IMR-90 (cell line): ENCODE measurements at regions not wholly inside any gene's neighbourhood (a gene's known extent, or its start where the extent isn't known, plus 50 kb on each side); places are given as distances from the start of the nearest gene placed in this dataset.

ENCODE experiments used
- ATAC-seq: fragments of 200-7000 bp; cut with Tn5 transposase; 2 replicates; pipeline ENCODE4 v1.9.1; 2020; ENCODE audit warnings: low read depth, mild to moderate bottlenecking, moderate library complexity
- BruUV-seq: library from RNA; stranded (reverse); fragments of 400-500 nt; replicated peaks from 2 replicates; lab custom pipeline; 2021; lab: Mats Ljungman, UMichigan
- CTCF ChIA-PET: fragments of 300-600 bp; formaldehyde crosslinking; extraction: SDS; loops from one replicate; lab custom pipeline; 2021; ENCODE audit warnings: antibody characterized with exemption; lab: Yijun Ruan, JAX
- POLR2A ChIA-PET: fragments of 300-600 bp; sonication (Branson Sonifier 250); formaldehyde crosslinking; loops from one replicate; lab custom pipeline; 2022; ENCODE audit warnings: antibody characterized with exemption; ENCODE audit not compliant: unreplicated experiment; lab: Charles Lee
- DNase-seq: peaks from one replicate; pipeline ENCODE4 v3.0.0; 2013
- H2AFZ ChIP-seq: replicated peaks from 2 replicates; pipeline ENCODE3; 2013; ENCODE audit warnings: low read length, mild to moderate bottlenecking; ENCODE audit not compliant: poor library complexity
- H2AK5ac ChIP-seq: 2 replicates; pipeline ENCODE4 v1.6.1; 2013; ENCODE audit warnings: low read depth, low read length, inconsistent platforms
- H2AK9ac ChIP-seq: replicated peaks from 2 replicates; pipeline ENCODE3; 2013; ENCODE audit warnings: mild to moderate bottlenecking, low read depth, low read length, moderate library complexity; ENCODE audit not compliant: poor library complexity
- H2BK120ac ChIP-seq: 2 replicates; pipeline ENCODE4 v1.6.1; 2013; ENCODE audit warnings: low read depth, low read length, inconsistent platforms
- H2BK15ac ChIP-seq: 3 replicates; pipeline ENCODE4 v1.6.1; 2013; ENCODE audit warnings: low read depth, low read length, inconsistent platforms
- H2BK20ac ChIP-seq: 2 replicates; pipeline ENCODE4 v1.6.1; 2013; ENCODE audit warnings: low read depth, mild to moderate bottlenecking, inconsistent platforms, low read length, moderate library complexity
- H2BK5ac ChIP-seq: 2 replicates; pipeline ENCODE4 v1.6.1; 2013; ENCODE audit warnings: mild to moderate bottlenecking, low read depth, low read length, inconsistent platforms; ENCODE audit not compliant: poor library complexity, severe bottlenecking
- H3K14ac ChIP-seq: replicated peaks from 2 replicates; pipeline ENCODE4 v1.6.1; 2013; ENCODE audit warnings: low read depth, low read length, inconsistent platforms
- H3K18ac ChIP-seq: 2 replicates; pipeline ENCODE4 v1.6.1; 2013; ENCODE audit warnings: low read depth, low read length, control low read depth
- H3K23ac ChIP-seq: 2 replicates; pipeline ENCODE4 v1.6.1; 2013; ENCODE audit warnings: low read depth, low read length, inconsistent platforms
- H3K27ac ChIP-seq: 2 replicates; pipeline ENCODE4 v1.5.1; 2013; ENCODE audit warnings: mild to moderate bottlenecking, control low read depth, low read length; ENCODE audit not compliant: insufficient read depth
- H3K27me3 ChIP-seq: 2 replicates; pipeline ENCODE4 v1.6.1; 2013; ENCODE audit warnings: low read length; ENCODE audit not compliant: control insufficient read depth, insufficient read depth
- H3K36me3 ChIP-seq: 2 replicates; pipeline ENCODE4 v1.6.1; 2013; ENCODE audit warnings: low read length, mixed read lengths; ENCODE audit not compliant: control insufficient read depth, insufficient read depth
- H3K4ac ChIP-seq: 2 replicates; pipeline ENCODE4 v1.6.1; 2013; ENCODE audit warnings: low read depth, low read length, inconsistent platforms
- H3K4me1 ChIP-seq: 2 replicates; pipeline ENCODE4 v1.6.1; 2013; ENCODE audit warnings: low read length, mixed read lengths; ENCODE audit not compliant: control insufficient read depth, insufficient read depth
- H3K4me2 ChIP-seq: 2 replicates; pipeline ENCODE4 v1.6.1; 2013; ENCODE audit warnings: low read depth, mild to moderate bottlenecking, control low read depth, low read length, moderate library complexity
- H3K4me3 ChIP-seq: 2 replicates; pipeline ENCODE4 v1.5.1; 2013; ENCODE audit warnings: low read depth, mild to moderate bottlenecking, control low read depth, low read length, moderate library complexity; ENCODE audit not compliant: insufficient read depth
- H3K56ac ChIP-seq: 2 replicates; pipeline ENCODE4 v1.6.1; 2013; ENCODE audit warnings: low read length, inconsistent platforms; ENCODE audit not compliant: insufficient read depth; ENCODE audit errors: extremely low read depth
- H3K79me1 ChIP-seq, 2 experiments: 2 replicates each; pipeline ENCODE4 v1.6.1; 2013; ENCODE audit warnings: low read length in 2 of 2, inconsistent platforms in 1 of 2, low read depth in 1 of 2
- H3K9ac ChIP-seq: 2 replicates; pipeline ENCODE4 v1.6.1; 2013; ENCODE audit warnings: low read depth, low read length, control low read depth
- H3K9me1 ChIP-seq: 2 replicates; pipeline ENCODE4 v1.6.1; 2013; ENCODE audit warnings: low read length, inconsistent platforms; ENCODE audit not compliant: insufficient read depth
- H3K9me3 ChIP-seq: 2 replicates; pipeline ENCODE4 v1.6.1; 2013; ENCODE audit warnings: low read length; ENCODE audit not compliant: control insufficient read depth, insufficient read depth
- H4K20me1 ChIP-seq: 2 replicates; pipeline ENCODE4 v1.6.1; 2013; ENCODE audit warnings: low read length, inconsistent platforms; ENCODE audit not compliant: insufficient read depth
- H4K5ac ChIP-seq: 2 replicates; pipeline ENCODE4 v1.6.1; 2013; ENCODE audit warnings: mild to moderate bottlenecking, low read depth, low read length, control low read depth
- H4K8ac ChIP-seq, 2 experiments: 2 replicates each; pipeline ENCODE4 v1.6.1; 2013; ENCODE audit warnings: low read depth in 2 of 2, low read length in 2 of 2, control low read depth in 1 of 2, inconsistent platforms in 1 of 2
- H4K91ac ChIP-seq: 2 replicates; pipeline ENCODE4 v1.6.1; 2013; ENCODE audit warnings: low read depth, low read length, inconsistent platforms; ENCODE audit not compliant: insufficient read depth
- BHLHE40 ChIP-seq: fragments of 150-350 bp; IDR thresholded peaks from 2 replicates; pipeline ENCODE4 v1.6.1; 2016; ENCODE audit warnings: mild to moderate bottlenecking, low read depth, low read length
- CEBPB ChIP-seq: IDR thresholded peaks from 2 replicates; pipeline ENCODE4 v1.6.1; 2012; ENCODE audit warnings: low read depth, low read length, improper control_type of control experiment
- CHD1 ChIP-seq: IDR thresholded peaks from 2 replicates; pipeline ENCODE4 v1.6.1; 2012; ENCODE audit warnings: low read depth, low read length, improper control_type of control experiment
- CTCF ChIP-seq: conservative IDR thresholded peaks from 2 replicates; pipeline ENCODE4 v1.5.1; 2012; ENCODE audit warnings: mild to moderate bottlenecking, low read depth, low read length, improper control_type of control experiment
- FOS ChIP-seq: fragments of 150-350 bp; IDR thresholded peaks from 2 replicates; pipeline ENCODE4 v1.6.1; 2016; ENCODE audit warnings: low read depth, low read length
- MAFK ChIP-seq: IDR thresholded peaks from 2 replicates; pipeline ENCODE4 v1.6.1; 2012; ENCODE audit warnings: low read depth, low read length, improper control_type of control experiment
- MAZ ChIP-seq: IDR thresholded peaks from 2 replicates; pipeline ENCODE4 v1.6.1; 2012; ENCODE audit warnings: low read depth, mild to moderate bottlenecking, low read length, improper control_type of control experiment, moderate library complexity, borderline replicate concordance
- MXI1 ChIP-seq: IDR thresholded peaks from 2 replicates; pipeline ENCODE4 v1.6.1; 2012; ENCODE audit warnings: low read depth, mild to moderate bottlenecking, low read length, moderate library complexity, borderline replicate concordance
- NFE2L2 ChIP-seq: fragments of 150-350 bp; IDR thresholded peaks from 2 replicates; pipeline ENCODE4 v1.6.1; 2016; ENCODE audit warnings: low read depth, mild to moderate bottlenecking, low read length
- POLR2A ChIP-seq: IDR thresholded peaks from 2 replicates; pipeline ENCODE4 v1.6.1; 2012; ENCODE audit warnings: mild to moderate bottlenecking, low read depth, low read length
- RAD21 ChIP-seq: IDR thresholded peaks from 2 replicates; pipeline ENCODE4 v1.6.1; 2012; ENCODE audit warnings: low read length, improper control_type of control experiment
- RCOR1 ChIP-seq: IDR thresholded peaks from 2 replicates; pipeline ENCODE4 v1.6.1; 2012; ENCODE audit warnings: mild to moderate bottlenecking, low read length, improper control_type of control experiment; ENCODE audit not compliant: insufficient replicate concordance
- RFX5 ChIP-seq: IDR thresholded peaks from 2 replicates; pipeline ENCODE4 v1.8.0; 2012; ENCODE audit warnings: low read depth, mild to moderate bottlenecking, low read length, moderate library complexity
- SMC3 ChIP-seq: fragments of 150-350 bp; IDR thresholded peaks from 2 replicates; pipeline ENCODE4 v1.6.1; 2016; ENCODE audit warnings: low read depth, mild to moderate bottlenecking, antibody characterized with exemption, low read length, moderate library complexity
- WGBS, 2 experiments: methylation state at CpG; one replicate each; pipeline versions ENCODE4 v1.1.5 to v1.1.7; 2013; ENCODE audit warnings: missing lambda C conversion rate in 2 of 2; ENCODE audit not compliant: insufficient read length in 1 of 2; ENCODE audit errors: extremely low coverage in 2 of 2; 5-methylcytosine and 5-hydroxymethylcytosine counted together
- dilution Hi-C: fragments of 300-500 bp; cut with HindIII; formaldehyde crosslinking; loops from one replicate; pipeline ENCODE4 v1.14.3; 2018; ENCODE audit warnings: low sequenced_read_pairs; ENCODE audit not compliant: unreplicated experiment
- in situ Hi-C: fragments of 300-500 bp; cut with MboI; formaldehyde crosslinking; loops from 3 replicates; pipeline ENCODE4 v1.14.3; 2019; ENCODE audit warnings: low sequenced_read_pairs, inconsistent platforms, mixed read lengths
- intact Hi-C: fragments of 100-400 bp; cut with micrococcal nuclease; formaldehyde crosslinking; loops from 2 replicates; pipeline ENCODE4 v1.10.0; 2022
- TF ChIP-seq, protein P1 (sequence below): fragments of 150-350 bp; IDR thresholded peaks from 2 replicates; pipeline ENCODE4 v1.6.1; 2017; ENCODE audit warnings: mild to moderate bottlenecking, antibody characterized with exemption, low read length, low read depth
- TF ChIP-seq, protein P2 (sequence below): fragments of 150-350 bp; IDR thresholded peaks from 2 replicates; pipeline ENCODE4 v1.6.1; 2016; ENCODE audit warnings: low read depth, mild to moderate bottlenecking, low read length, moderate library complexity, borderline replicate concordance

- H2AK9ac ChIP-seq: no peak overlapping the region
- no peaks in the 10 kb centered on the region for H3K9me1 ChIP-seq
- in situ Hi-C loops (no loop called here), dilution Hi-C loops (no loop called here), intact Hi-C loops (no loop called here)
- no peak overlapping the region for H4K5ac ChIP-seq
- no peaks in the 10 kb centered on the region for H4K20me1 ChIP-seq
- H3K18ac ChIP-seq: no peak overlapping the region
- no peak for TF ChIP-seq CEBPB
- no peak for TF ChIP-seq MXI1
- TF ChIP-seq, protein P1, sequence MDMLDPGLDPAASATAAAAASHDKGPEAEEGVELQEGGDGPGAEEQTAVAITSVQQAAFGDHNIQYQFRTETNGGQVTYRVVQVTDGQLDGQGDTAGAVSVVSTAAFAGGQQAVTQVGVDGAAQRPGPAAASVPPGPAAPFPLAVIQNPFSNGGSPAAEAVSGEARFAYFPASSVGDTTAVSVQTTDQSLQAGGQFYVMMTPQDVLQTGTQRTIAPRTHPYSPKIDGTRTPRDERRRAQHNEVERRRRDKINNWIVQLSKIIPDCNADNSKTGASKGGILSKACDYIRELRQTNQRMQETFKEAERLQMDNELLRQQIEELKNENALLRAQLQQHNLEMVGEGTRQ: no peak
- no peak for TF ChIP-seq RFX5
- TF ChIP-seq MAZ: no peak
- no peak for TF ChIP-seq NFE2L2
- TF ChIP-seq BHLHE40: no peak
- no peak for TF ChIP-seq FOS
- TF ChIP-seq CHD1: no peak
- no peak for TF ChIP-seq MAFK
- TF ChIP-seq CTCF: no peak
- TF ChIP-seq, protein P2, sequence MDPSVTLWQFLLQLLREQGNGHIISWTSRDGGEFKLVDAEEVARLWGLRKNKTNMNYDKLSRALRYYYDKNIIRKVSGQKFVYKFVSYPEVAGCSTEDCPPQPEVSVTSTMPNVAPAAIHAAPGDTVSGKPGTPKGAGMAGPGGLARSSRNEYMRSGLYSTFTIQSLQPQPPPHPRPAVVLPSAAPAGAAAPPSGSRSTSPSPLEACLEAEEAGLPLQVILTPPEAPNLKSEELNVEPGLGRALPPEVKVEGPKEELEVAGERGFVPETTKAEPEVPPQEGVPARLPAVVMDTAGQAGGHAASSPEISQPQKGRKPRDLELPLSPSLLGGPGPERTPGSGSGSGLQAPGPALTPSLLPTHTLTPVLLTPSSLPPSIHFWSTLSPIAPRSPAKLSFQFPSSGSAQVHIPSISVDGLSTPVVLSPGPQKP: no peak
- TF ChIP-seq RCOR1: no peak
- TF ChIP-seq RAD21: no peak
- no peak for TF ChIP-seq POLR2A
- no peak for TF ChIP-seq SMC3
- H3K27ac ChIP-seq: no peak overlapping the region
- H3K23ac ChIP-seq: no peak overlapping the region
- ATAC-seq (no peak), DNase-seq (no peak)
- H2AFZ ChIP-seq: no peak overlapping the region
- no peak overlapping the region for H4K8ac ChIP-seq
- H2BK20ac ChIP-seq: no peak overlapping the region
- H3K9me3 ChIP-seq: no peaks in the 10 kb centered on the region
- no peak overlapping the region for H3K9ac ChIP-seq
- WGBS, 2 experiments: no CpG with 5 or more reads among the region's 2 CpGs
- H3K4me3 ChIP-seq: no peak overlapping the region
- H2AK5ac ChIP-seq: no peak overlapping the region
- no peak overlapping the region for H3K14ac ChIP-seq
- H3K27me3 ChIP-seq: no peaks in the 10 kb centered on the region
- no peak overlapping the region for H3K56ac ChIP-seq
- no peak overlapping the region for H4K91ac ChIP-seq
- H3K36me3 ChIP-seq: no peaks in the 10 kb centered on the region
- no TSS peak for BruUV-seq
- no peak overlapping the region for H3K4ac ChIP-seq
- CTCF ChIA-PET: no interaction called here
- POLR2A ChIA-PET: no interaction called here
- H2BK15ac ChIP-seq: no peak overlapping the region
- H2BK5ac ChIP-seq: no peak overlapping the region
- no peak overlapping the region for H3K4me2 ChIP-seq
- H3K79me1 ChIP-seq: no peaks in the 10 kb centered on the region
- H2BK120ac ChIP-seq: no peak overlapping the region
- H3K4me1 ChIP-seq: no peaks in the 10 kb centered on the region
These were observed 236.4 kb upstream of the RIMS1 start for GRCh38 chr6:71649915-71650314.
